GM12874 (cell line): ENCODE measurements at regions not wholly inside any gene's neighbourhood (a gene's known extent, or its start where the extent isn't known, plus 50 kb on each side); places are given as distances from the start of the nearest gene placed in this dataset.

ENCODE experiments used
- CTCF ChIP-seq: IDR thresholded peaks from 2 replicates; pipeline ENCODE4 v1.5.1; 2011; ENCODE audit warnings: low read depth, mild to moderate bottlenecking, control low read depth, low read length, moderate library complexity; ENCODE audit not compliant: insufficient read depth

- no peak for TF ChIP-seq CTCF
Observed at GRCh38 chr2:146079216-146079615, 1559.3 kb upstream of the ZEB2 start.

GRCh38 chr2:146077156-146077555, 1557.2 kb upstream of the ZEB2 start:
- TF ChIP-seq CTCF: no peak

GRCh38 chr2:146068051-146068450, 1548.1 kb upstream of the ZEB2 start:
- TF ChIP-seq CTCF: no peak

GRCh38 chr2:146048141-146048540, 1528.2 kb upstream of the ZEB2 start:
- no peak for TF ChIP-seq CTCF

- TF ChIP-seq CTCF: no peak
Observed at GRCh38 chr2:146041274-146041910, 1521.5 kb upstream of the ZEB2 start.

- no peak for TF ChIP-seq CTCF
Observed at GRCh38 chr2:146040051-146040450, 1520.1 kb upstream of the ZEB2 start.

- TF ChIP-seq CTCF: no peak
Observed at GRCh38 chr2:146038014-146038413, 1518.1 kb upstream of the ZEB2 start.
